IPS-18c (cell line): ENCODE measurements at regions not wholly inside any gene's neighbourhood (a gene's known extent, or its start where the extent isn't known, plus 50 kb on each side); places are given as distances from the start of the nearest gene placed in this dataset.

Experiments used
- H3K4me3 ChIP-seq: 2 replicates; pipeline ENCODE4 v1.7.0; 2013; ENCODE audit warnings: low read depth, mild to moderate bottlenecking, low read length, moderate library complexity; ENCODE audit not compliant: insufficient read depth
- H3K9me3 ChIP-seq: one replicate; pipeline ENCODE4 v1.6.1; 2013; ENCODE audit warnings: mild to moderate bottlenecking, low read length, moderate library complexity; ENCODE audit not compliant: control insufficient read depth, insufficient read depth

GRCh38 chr1:60345621-60346020 lies 272.1 kb upstream of the C1orf87 start:
- no peak overlapping the region for H3K4me3 ChIP-seq
- H3K9me3 ChIP-seq, result no peaks in the 10 kb centered on the region

- Histone ChIP-seq H3K9me3 (no peaks in the 10 kb centered on the region), H3K4me3 (no peak overlapping the region)
Measured at GRCh38 chr1:60345049-60345448, 271.5 kb upstream of the C1orf87 start.

DNA sequence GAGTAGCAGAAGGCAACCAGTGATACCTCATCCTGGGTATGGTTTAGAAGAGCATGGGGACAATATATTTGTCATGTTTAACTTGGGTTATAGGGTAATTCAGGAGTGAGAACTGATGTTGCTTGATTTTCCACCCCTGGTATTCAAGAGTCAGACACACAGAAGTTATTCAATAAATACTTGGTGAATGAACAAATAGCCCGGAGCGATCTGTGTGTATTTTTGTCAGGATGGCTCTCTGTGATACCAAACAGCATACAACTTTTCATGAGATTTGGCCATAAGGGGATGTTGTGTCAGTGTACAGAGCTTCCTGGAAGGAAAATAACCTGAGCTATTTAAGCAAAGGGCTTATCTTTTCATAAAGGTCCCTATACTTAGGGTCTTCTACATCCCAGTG lies 270.2 kb upstream of the C1orf87 start:
- Histone ChIP-seq H3K9me3 (no peaks in the 10 kb centered on the region), H3K4me3 (no peak overlapping the region)

- H3K4me3 ChIP-seq, result no peak overlapping the region
Measured at GRCh38 chr1:60342569-60342968, 269.0 kb upstream of the C1orf87 start.

DNA sequence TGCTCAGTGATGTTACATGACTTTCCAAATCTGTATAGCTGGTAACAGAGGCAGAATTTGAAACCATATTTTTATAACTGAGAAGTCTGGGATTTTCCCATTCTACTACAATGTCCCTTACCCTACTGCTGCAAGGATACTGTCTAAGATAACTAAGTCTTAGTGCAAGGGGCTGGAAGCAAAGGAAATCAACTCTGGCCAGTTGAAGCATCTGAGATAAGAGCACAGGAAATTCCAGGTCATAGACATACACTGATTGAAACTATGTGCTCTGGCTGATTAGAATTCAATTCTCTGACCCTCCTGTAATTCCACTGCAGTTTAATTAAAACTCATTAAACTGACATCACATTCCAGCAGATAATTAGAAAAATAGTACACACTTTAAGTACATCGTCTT lies 267.7 kb upstream of the C1orf87 start:
- Histone ChIP-seq H3K4me3 (no peak overlapping the region), H3K9me3 (no peaks in the 10 kb centered on the region)

More at GRCh38 chr1:60342569-60342968, 269.0 kb upstream of the C1orf87 start:
- no peaks in the 10 kb centered on the region for H3K9me3 ChIP-seq

DNA sequence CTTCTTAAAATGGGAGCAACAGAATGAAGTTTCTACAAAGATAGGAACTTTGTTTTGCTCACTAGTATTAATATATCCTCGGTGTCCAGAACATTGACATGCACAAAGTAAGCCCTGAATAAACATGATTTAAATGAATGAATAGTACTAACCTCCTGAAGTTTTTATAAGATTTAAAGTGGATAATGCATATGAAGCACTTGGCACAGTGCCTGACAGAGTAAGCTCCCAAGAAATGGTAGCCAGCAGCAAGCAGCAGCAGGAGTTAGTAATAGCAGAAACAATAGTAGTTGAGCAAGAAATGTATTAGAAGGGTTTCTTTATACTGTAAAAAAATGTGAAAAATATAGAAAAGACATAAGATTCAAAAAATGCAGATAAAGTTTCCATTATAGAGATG lies 258.1 kb upstream of the C1orf87 start:
- no peak overlapping the region for H3K4me3 ChIP-seq
- no peaks in the 10 kb centered on the region for H3K9me3 ChIP-seq

- H3K4me3 ChIP-seq, result no peak overlapping the region
- no peaks in the 10 kb centered on the region for H3K9me3 ChIP-seq
Measured at GRCh38 chr1:60329651-60330050, 256.1 kb upstream of the C1orf87 start.

GRCh38 chr1:60311838-60312237 lies 238.3 kb upstream of the C1orf87 start:
- no peaks in the 10 kb centered on the region for H3K9me3 ChIP-seq
- H3K4me3 ChIP-seq, result no peak overlapping the region

DNA sequence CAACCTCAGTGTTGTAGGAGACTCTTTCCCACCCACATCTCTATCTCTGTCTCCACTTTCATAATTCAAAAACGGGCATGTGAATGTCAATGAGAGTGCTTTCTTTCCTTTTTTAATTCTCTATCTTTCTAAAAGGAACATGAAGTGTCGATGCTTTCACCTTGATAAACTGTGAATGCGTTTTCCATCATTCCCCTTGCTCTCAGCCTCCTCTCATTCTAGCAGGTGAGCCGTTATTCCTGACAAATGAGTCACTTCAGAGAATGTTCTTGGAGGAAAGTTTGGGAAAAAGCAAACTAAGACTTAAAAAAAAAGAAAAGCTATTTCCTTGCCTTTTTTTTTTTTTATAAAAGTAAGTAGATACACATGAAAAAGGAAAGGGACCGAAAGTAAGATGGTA lies 226.0 kb upstream of the C1orf87 start:
- no peaks in the 10 kb centered on the region for H3K9me3 ChIP-seq
- H3K4me3 ChIP-seq, result no peak overlapping the region

DNA sequence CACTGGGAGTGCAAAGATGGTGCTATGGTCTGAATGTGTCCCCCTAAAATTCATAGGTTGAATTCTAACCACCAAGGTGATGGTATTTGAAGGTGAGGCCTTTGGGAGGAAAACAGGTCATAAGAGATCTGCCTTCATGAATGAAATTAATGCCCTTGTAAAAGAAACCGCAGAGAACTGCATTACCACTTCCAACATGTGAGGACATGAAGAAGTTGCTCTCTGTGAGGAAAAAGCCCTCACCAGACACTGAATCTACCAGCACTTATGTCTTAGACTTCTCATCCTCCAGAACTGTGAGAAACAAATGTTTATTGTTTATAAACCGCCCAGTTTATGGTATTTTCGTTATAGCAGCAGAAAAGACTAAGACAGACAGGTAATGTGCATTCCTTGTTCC lies 224.7 kb upstream of the C1orf87 start:
- H3K4me3 ChIP-seq, result no peak overlapping the region
- no peaks in the 10 kb centered on the region for H3K9me3 ChIP-seq

DNA sequence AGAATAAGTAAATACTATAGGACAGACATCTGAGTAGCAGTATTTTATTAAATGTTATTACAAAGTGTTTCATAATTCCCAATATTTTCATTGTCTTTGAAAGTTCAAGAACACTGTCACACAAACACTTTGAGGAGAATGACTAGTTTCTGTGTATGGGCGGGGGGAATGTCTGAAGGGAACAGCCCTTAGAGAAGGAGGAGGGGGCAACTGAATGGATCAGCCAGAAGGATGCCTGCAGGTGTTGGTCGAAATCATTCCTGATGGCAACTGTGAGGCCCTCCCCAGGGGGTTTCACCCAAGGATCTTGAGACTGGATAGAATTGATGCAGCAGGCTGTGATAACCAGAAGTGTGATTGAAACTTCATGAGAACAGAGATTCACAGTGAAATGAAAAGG lies 223.2 kb upstream of the C1orf87 start:
- Histone ChIP-seq H3K9me3 (no peaks in the 10 kb centered on the region), H3K4me3 (no peak overlapping the region)

DNA sequence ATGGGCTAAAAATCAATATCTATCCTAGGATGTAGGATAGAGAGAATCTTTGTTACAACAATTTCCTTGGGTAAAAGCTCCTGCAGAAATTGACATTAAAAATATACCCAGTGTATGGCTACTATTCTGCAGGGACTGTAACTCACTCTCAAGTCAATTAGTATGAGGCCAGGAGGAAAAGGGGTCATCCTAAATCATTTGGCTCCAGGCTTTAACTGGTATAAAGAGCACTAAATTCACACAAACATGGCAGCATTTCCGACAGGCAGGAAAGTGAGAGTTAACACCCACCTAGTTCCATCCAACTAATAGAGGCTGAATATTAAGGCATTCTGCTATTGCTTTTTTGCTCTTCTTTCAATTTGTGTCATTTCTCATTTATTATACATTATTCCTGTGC lies 218.6 kb upstream of the C1orf87 start:
- Histone ChIP-seq H3K9me3 (no peaks in the 10 kb centered on the region), H3K4me3 (no peak overlapping the region)

GRCh38 chr1:60290393-60290792 lies 216.8 kb upstream of the C1orf87 start:
- Histone ChIP-seq H3K4me3 (no peak overlapping the region), H3K9me3 (no peaks in the 10 kb centered on the region)

DNA sequence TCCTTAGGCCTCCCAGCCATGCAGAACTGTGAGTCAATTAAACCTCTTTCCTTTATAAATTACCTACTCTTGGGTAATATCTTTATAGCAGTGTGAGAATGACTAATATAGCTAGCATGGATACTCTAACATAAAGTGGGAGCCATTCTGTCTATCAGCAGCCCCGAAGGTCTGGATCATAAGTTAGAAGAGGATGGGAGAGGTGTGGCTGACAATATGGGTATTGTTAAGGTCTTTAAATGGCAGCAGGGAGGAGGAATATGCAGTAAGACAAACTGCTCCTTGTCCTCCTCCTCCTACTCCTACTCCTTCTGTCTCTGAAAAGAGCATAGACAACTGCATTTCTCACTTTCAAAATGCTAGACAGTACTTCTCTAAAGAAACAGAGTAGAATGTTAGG lies 214.0 kb upstream of the C1orf87 start:
- Histone ChIP-seq H3K9me3 (no peaks in the 10 kb centered on the region), H3K4me3 (no peak overlapping the region)

- Histone ChIP-seq H3K4me3 (no peak overlapping the region), H3K9me3 (no peaks in the 10 kb centered on the region)
Measured at GRCh38 chr1:60283690-60284089, 210.1 kb upstream of the C1orf87 start.

DNA sequence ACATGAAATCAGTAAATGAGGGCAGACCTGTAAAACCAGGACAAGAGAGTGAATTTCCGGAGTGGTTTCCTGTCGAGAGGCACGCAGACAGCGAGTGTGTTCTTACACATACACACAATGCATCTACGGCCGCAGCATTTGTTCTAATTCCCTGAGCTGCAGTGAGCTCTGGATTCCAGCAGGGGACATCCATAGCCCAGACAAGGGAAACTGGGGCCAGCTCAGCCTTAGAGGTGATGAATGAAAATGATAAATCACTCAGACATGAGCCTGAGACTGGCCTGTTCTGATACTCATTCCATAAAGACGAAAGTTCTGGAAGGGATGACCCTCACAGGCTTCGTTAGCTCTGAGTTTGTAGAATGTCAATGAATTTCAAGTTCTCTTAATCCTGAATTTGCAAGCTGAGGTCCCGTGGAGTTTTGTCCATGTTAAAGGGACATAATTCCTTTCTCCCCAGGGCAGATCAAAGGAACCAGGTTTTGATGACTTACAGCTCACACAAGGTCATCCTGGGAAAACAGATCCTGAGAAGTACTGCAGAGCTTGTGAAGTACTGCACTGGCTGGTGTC lies 207.9 kb upstream of the C1orf87 start:
- H3K9me3 ChIP-seq, result no peaks in the 10 kb centered on the region
- no peak overlapping the region for H3K4me3 ChIP-seq

DNA sequence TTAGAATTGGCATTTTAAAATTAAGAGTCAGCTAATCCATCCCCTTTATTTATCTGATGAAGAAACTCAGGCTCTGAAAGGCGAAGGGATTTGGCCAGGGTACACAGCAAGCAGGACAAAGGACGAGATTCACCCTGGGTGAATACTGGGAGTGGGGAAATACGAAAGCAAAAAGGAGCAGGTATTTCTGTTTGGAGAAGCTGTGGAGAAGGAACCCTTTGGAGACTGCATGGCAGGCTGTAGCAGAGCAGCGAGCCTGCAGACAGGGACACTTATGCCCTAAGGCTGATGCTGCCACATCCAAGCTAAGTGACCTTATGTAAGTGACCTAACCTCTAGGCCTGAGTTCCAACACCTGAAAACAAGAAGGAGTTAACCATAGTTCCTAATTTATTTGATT lies 207.2 kb upstream of the C1orf87 start:
- Histone ChIP-seq H3K4me3 (no peak overlapping the region), H3K9me3 (no peaks in the 10 kb centered on the region)

GRCh38 chr1:60280256-60280655 lies 206.7 kb upstream of the C1orf87 start:
- H3K9me3 ChIP-seq, result no peaks in the 10 kb centered on the region
- H3K4me3 ChIP-seq, result no peak overlapping the region

- no peaks in the 10 kb centered on the region for H3K9me3 ChIP-seq
- H3K4me3 ChIP-seq, result no peak overlapping the region
Measured at GRCh38 chr1:60279798-60280197, 206.2 kb upstream of the C1orf87 start.
